Keratinocyte (primary cell): ENCODE measurements at regions not wholly inside any gene's neighbourhood (a gene's known extent, or its start where the extent isn't known, plus 50 kb on each side); places are given as distances from the start of the nearest gene placed in this dataset.

Experiments
- DNase-seq: peaks from one replicate; pipeline ENCODE4 v3.0.0-alpha.2; 2011; ENCODE audit warnings: low read depth, missing footprints, low spot score
- FAIRE-seq: peaks from 2 replicates; lab custom pipeline; 2011; peaks lifted over from hg19 to GRCh38; lab: Jason Lieb, UNC
- H2AFZ ChIP-seq: 2 replicates; pipeline ENCODE4 v1.6.0; 2012; ENCODE audit warnings: low read length, control low read depth, inconsistent platforms; ENCODE audit not compliant: control insufficient read depth
- H3K27ac ChIP-seq: 2 replicates; pipeline ENCODE4 v1.5.1; 2011; ENCODE audit warnings: low read length; ENCODE audit not compliant: control insufficient read depth, insufficient read depth
- H3K27me3 ChIP-seq: 3 replicates; pipeline ENCODE4 v1.6.0; 2011; ENCODE audit warnings: low read length; ENCODE audit not compliant: control insufficient read depth, insufficient read depth; ENCODE audit errors: extremely low read depth
- H3K36me3 ChIP-seq, 2 experiments: 2 replicates in 1 of 2; 3 replicates in 1 of 2; pipeline ENCODE4 v1.5.1; 2011; ENCODE audit warnings: low read length in 2 of 2, mild to moderate bottlenecking in 1 of 2; ENCODE audit not compliant: control insufficient read depth in 2 of 2, insufficient read depth in 2 of 2; ENCODE audit errors: extremely low read depth in 1 of 2
- H3K4me1 ChIP-seq: 3 replicates; pipeline ENCODE4 v1.5.1; 2011; ENCODE audit warnings: low read length; ENCODE audit not compliant: control insufficient read depth, insufficient read depth; ENCODE audit errors: extremely low read depth
- H3K4me2 ChIP-seq: 3 replicates; pipeline ENCODE4 v1.6.0; 2011; ENCODE audit warnings: low read depth, low read length; ENCODE audit not compliant: control insufficient read depth, insufficient read depth; ENCODE audit errors: extremely low read depth
- H3K4me3 ChIP-seq, 3 experiments: fragments of 200-600 bp in 1 of 3; sonication (generic) in 1 of 3; 2 replicates in 2 of 3; 3 replicates in 1 of 3; pipeline ENCODE4 v1.5.1; 2011 to 2016; ENCODE audit warnings: low read length in 3 of 3, mild to moderate bottlenecking in 3 of 3, control low read depth in 2 of 3, inconsistent platforms in 1 of 3, low read depth in 1 of 3, mixed read lengths in 1 of 3, mixed run types in 1 of 3, moderate library complexity in 1 of 3; ENCODE audit not compliant: control insufficient read depth in 2 of 3, insufficient read depth in 2 of 3; ENCODE audit errors: extremely low read depth in 1 of 3
- H3K79me2 ChIP-seq: 2 replicates; pipeline ENCODE4 v1.6.0; 2012; ENCODE audit warnings: low read length; ENCODE audit not compliant: control insufficient read depth, insufficient read depth
- H3K9ac ChIP-seq: 3 replicates; pipeline ENCODE4 v1.6.0; 2011; ENCODE audit warnings: low read length; ENCODE audit not compliant: control insufficient read depth, insufficient read depth; ENCODE audit errors: extremely low read depth
- H3K9me1 ChIP-seq: 3 replicates; pipeline ENCODE4 v1.6.0; 2011; ENCODE audit warnings: low read length; ENCODE audit not compliant: control insufficient read depth, insufficient read depth; ENCODE audit errors: extremely low read depth
- H3K9me3 ChIP-seq: 2 replicates; pipeline ENCODE4 v1.5.1; 2012; ENCODE audit warnings: low read depth, low read length; ENCODE audit not compliant: control insufficient read depth
- H4K20me1 ChIP-seq: 3 replicates; pipeline ENCODE4 v1.6.0; 2011; ENCODE audit warnings: low read length; ENCODE audit not compliant: control insufficient read depth, insufficient read depth; ENCODE audit errors: extremely low read depth
- EZH2 ChIP-seq: IDR thresholded peaks from one replicate; pipeline ENCODE4 v1.6.1; 2012; ENCODE audit warnings: inconsistent platforms, mild to moderate bottlenecking, low read length, moderate library complexity
- dilution Hi-C: fragments of 300-500 bp; cut with MboI; formaldehyde crosslinking; loops from one replicate; pipeline ENCODE4 v1.7.0; 2020; ENCODE audit warnings: low sequenced_read_pairs; ENCODE audit not compliant: extremely low pct_ligation_motif_present
- TF ChIP-seq, protein P1 (sequence below), 3 experiments: IDR thresholded peaks in 1 of 3; conservative IDR thresholded peaks in 1 of 3; optimal IDR thresholded peaks in 1 of 3; 2 replicates in 2 of 3; 3 replicates in 1 of 3; pipeline versions ENCODE3 to v1.5.1; 2011; ENCODE audit warnings: low read length in 3 of 3, mild to moderate bottlenecking in 3 of 3, moderate library complexity in 2 of 3, control low read depth in 1 of 3, inconsistent platforms in 1 of 3; ENCODE audit not compliant: insufficient read depth in 2 of 3; ENCODE audit errors: extremely low read depth in 1 of 3

DNA sequence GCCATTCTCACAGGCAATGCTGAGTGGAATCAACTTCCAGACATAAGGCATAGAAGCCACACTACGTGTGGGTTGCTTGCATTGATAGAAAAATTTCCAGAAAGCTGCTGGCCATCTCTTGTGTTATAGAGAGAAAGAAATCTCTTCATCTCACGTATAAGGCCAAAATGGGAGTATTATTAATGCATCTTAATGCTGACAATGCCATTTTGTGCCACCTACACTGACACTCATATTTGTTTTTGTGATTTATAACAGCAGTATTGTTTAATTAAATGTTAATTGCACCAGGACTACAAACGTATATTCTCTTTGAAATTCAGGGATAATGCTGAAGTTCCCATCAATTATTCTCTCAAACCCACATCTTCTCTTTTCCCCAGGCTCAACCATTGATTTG, 56.1 kb upstream of the TMEM132D start:
- no peaks in the 10 kb centered on the region for H3K79me2 ChIP-seq
- FAIRE-seq, result no peak
- no peak overlapping the region for H2AFZ ChIP-seq
- no peak for DNase-seq
- H3K4me1 ChIP-seq, result no peaks in the 10 kb centered on the region
- no peak for TF ChIP-seq EZH2
- TF ChIP-seq, protein P1, sequence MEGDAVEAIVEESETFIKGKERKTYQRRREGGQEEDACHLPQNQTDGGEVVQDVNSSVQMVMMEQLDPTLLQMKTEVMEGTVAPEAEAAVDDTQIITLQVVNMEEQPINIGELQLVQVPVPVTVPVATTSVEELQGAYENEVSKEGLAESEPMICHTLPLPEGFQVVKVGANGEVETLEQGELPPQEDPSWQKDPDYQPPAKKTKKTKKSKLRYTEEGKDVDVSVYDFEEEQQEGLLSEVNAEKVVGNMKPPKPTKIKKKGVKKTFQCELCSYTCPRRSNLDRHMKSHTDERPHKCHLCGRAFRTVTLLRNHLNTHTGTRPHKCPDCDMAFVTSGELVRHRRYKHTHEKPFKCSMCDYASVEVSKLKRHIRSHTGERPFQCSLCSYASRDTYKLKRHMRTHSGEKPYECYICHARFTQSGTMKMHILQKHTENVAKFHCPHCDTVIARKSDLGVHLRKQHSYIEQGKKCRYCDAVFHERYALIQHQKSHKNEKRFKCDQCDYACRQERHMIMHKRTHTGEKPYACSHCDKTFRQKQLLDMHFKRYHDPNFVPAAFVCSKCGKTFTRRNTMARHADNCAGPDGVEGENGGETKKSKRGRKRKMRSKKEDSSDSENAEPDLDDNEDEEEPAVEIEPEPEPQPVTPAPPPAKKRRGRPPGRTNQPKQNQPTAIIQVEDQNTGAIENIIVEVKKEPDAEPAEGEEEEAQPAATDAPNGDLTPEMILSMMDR (optimal IDR thresholded peaks at IDR 0.05 in 1 of 3, IDR thresholded peaks at IDR 0.05 in 1 of 3, conservative IDR thresholded peaks at IDR 0.05 in 1 of 3; ENCODE audit: extremely low read depth in 1 of 3, insufficient read depth in 2 of 3, low read length in 3 of 3), result no peak
- dilution Hi-C loops, result no loop called here
- no peaks in the 10 kb centered on the region for H3K36me3 ChIP-seq
- no peak overlapping the region for H3K9ac ChIP-seq
- H3K4me3 ChIP-seq, result no peak overlapping the region
- no peaks in the 10 kb centered on the region for H3K27me3 ChIP-seq
- H3K9me1 ChIP-seq, result no peaks in the 10 kb centered on the region
- H3K4me2 ChIP-seq, result no peak overlapping the region
- peaks cover 4% of the 10 kb centered on the region for H3K9me3 ChIP-seq
- no peak overlapping the region for H3K27ac ChIP-seq
- no peaks in the 10 kb centered on the region for H4K20me1 ChIP-seq

DNA sequence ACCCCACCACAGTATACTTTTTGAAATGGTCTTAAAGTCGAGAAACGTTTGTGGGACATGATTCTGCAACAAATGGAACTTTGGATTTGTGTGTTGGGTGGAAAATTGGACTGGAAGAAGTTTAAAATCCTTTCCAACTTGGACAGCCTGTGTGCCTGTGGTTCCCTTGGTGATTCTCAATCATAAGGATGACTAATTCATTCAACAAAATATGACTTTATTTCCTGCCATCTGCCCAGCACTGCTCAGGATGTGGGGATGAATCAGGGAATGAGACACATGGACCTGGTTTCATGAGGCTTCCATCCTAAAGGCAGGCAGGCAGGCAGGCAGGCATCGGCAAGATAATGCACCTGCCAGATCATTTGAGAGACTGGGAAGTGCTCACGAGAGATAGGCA, 57.3 kb upstream of the TMEM132D start:
- Histone ChIP-seq H3K27me3 (no peaks in the 10 kb centered on the region), H3K9me3 (peaks cover 2% of the 10 kb centered on the region), H3K4me3 (no peak overlapping the region), H2AFZ (no peak overlapping the region), H3K79me2 (no peaks in the 10 kb centered on the region), H3K4me2 (no peak overlapping the region), H3K36me3 (no peaks in the 10 kb centered on the region), H3K9me1 (no peaks in the 10 kb centered on the region), H3K27ac (no peak overlapping the region), H4K20me1 (no peaks in the 10 kb centered on the region), H3K4me1 (no peaks in the 10 kb centered on the region), H3K9ac (no peak overlapping the region)
- FAIRE-seq (no peak), DNase-seq (no peak)
- dilution Hi-C loops, result no loop called here
- TF ChIP-seq, protein P1 (optimal IDR thresholded peaks at IDR 0.05 in 1 of 3, IDR thresholded peaks at IDR 0.05 in 1 of 3, conservative IDR thresholded peaks at IDR 0.05 in 1 of 3; ENCODE audit: extremely low read depth in 1 of 3, insufficient read depth in 2 of 3, low read length in 3 of 3), result no peak
- TF ChIP-seq EZH2, result no peak
